ENCODE measurements at regions not wholly inside any gene's neighbourhood (a gene's known extent, or its start where the extent isn't known, plus 50 kb on each side); places are given as distances from the start of the nearest gene placed in this dataset.

GRCh38 chr21:35257413-35257812 lies 208.3 kb upstream of the RUNX1 start:
- TF ChIP-seq, protein P1, sequence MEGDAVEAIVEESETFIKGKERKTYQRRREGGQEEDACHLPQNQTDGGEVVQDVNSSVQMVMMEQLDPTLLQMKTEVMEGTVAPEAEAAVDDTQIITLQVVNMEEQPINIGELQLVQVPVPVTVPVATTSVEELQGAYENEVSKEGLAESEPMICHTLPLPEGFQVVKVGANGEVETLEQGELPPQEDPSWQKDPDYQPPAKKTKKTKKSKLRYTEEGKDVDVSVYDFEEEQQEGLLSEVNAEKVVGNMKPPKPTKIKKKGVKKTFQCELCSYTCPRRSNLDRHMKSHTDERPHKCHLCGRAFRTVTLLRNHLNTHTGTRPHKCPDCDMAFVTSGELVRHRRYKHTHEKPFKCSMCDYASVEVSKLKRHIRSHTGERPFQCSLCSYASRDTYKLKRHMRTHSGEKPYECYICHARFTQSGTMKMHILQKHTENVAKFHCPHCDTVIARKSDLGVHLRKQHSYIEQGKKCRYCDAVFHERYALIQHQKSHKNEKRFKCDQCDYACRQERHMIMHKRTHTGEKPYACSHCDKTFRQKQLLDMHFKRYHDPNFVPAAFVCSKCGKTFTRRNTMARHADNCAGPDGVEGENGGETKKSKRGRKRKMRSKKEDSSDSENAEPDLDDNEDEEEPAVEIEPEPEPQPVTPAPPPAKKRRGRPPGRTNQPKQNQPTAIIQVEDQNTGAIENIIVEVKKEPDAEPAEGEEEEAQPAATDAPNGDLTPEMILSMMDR (IDR thresholded peaks at IDR 0.05): no peak
- Mint-ChIP-seq H3K9me3 (no peaks in the 10 kb centered on the region), H3K4me1 (no peaks in the 10 kb centered on the region), H3K27me3 (ENCODE audit: low read depth in 2 of 2) (peaks cover 3 to 35% of the 10 kb centered on the region in 2 donors), H3K36me3 (no peaks in the 10 kb centered on the region), H3K27ac (no peak overlapping the region), H3K4me3 (no peak overlapping the region)
- intact Hi-C loops (cut with micrococcal nuclease): no loop called here
- WGBS (ENCODE audit: insufficient coverage): 63% methylated on average over 1 of the region's 2 CpGs
- Histone ChIP-seq H3K4me1 (ENCODE audit: control insufficient read depth, insufficient read depth, low read length) (no peaks in the 10 kb centered on the region), H3K27me3 (ENCODE audit: control insufficient read depth, insufficient read depth, low read length) (no peaks in the 10 kb centered on the region), H3K4me3 (ENCODE audit: low read length) (no peak overlapping the region), H3K36me3 (ENCODE audit: control insufficient read depth, insufficient read depth, low read length) (no peaks in the 10 kb centered on the region), H3K27ac (ENCODE audit: low read length) (no peak overlapping the region), H3K9me3 (ENCODE audit: control insufficient read depth, insufficient read depth, low read length) (no peaks in the 10 kb centered on the region)
- ATAC-seq (no peak), DNase-seq (no peak)

- intact Hi-C loops (cut with micrococcal nuclease): no loop called here
- H3K4me3 Mint-ChIP-seq: no peak overlapping the region
Measured at GRCh38 chr21:35256468-35256988, 207.4 kb upstream of the RUNX1 start.

GRCh38 chr21:35254765-35255138 lies 205.7 kb upstream of the RUNX1 start:
- TF ChIP-seq, protein P1 (IDR thresholded peaks at IDR 0.05): no peak
- no peak overlapping the region for H3K27ac ChIP-seq (ENCODE audit: low read length)
- Mint-ChIP-seq H3K4me1 (no peaks in the 10 kb centered on the region), H3K4me3 (no peak overlapping the region), H3K27ac (no peak overlapping the region), H3K9me3 (peaks cover 0 to 3% of the 10 kb centered on the region in 2 donors), H3K36me3 (no peaks in the 10 kb centered on the region), H3K27me3 (ENCODE audit: low read depth in 2 of 2) (peaks cover 7 to 33% of the 10 kb centered on the region in 2 donors)
- ATAC-seq (no peak), DNase-seq (no peak)
- WGBS (ENCODE audit: insufficient coverage): 92% methylated on average over 2 of the region's 2 CpGs
- no peaks in the 10 kb centered on the region for H3K36me3 ChIP-seq (ENCODE audit: control insufficient read depth, insufficient read depth, low read length)
- H3K4me3 ChIP-seq (ENCODE audit: low read length): no peak overlapping the region
- intact Hi-C loops (cut with micrococcal nuclease): no loop called here
- no peaks in the 10 kb centered on the region for H3K27me3 ChIP-seq (ENCODE audit: control insufficient read depth, insufficient read depth, low read length)
- no peaks in the 10 kb centered on the region for H3K4me1 ChIP-seq (ENCODE audit: control insufficient read depth, insufficient read depth, low read length)
- H3K9me3 ChIP-seq (ENCODE audit: control insufficient read depth, insufficient read depth, low read length): no peaks in the 10 kb centered on the region

More at GRCh38 chr21:35256468-35256988, 207.4 kb upstream of the RUNX1 start:
- no peak overlapping the region for H3K27ac ChIP-seq (ENCODE audit: low read length)
- H3K36me3 Mint-ChIP-seq: no peaks in the 10 kb centered on the region
- H3K4me3 ChIP-seq (ENCODE audit: low read length): no peak overlapping the region
- H3K9me3 Mint-ChIP-seq: no peaks in the 10 kb centered on the region
- H3K4me1 Mint-ChIP-seq: no peaks in the 10 kb centered on the region
- H3K27me3 Mint-ChIP-seq (ENCODE audit: low read depth in 2 of 2): peaks cover 5 to 35% of the 10 kb centered on the region in 2 donors
- ATAC-seq (no peak), DNase-seq (no peak)
- H3K4me1 ChIP-seq (ENCODE audit: control insufficient read depth, insufficient read depth, low read length): no peaks in the 10 kb centered on the region
- WGBS (ENCODE audit: insufficient coverage): 81% methylated on average over 9 of the region's 10 CpGs
- H3K27ac Mint-ChIP-seq: no peak overlapping the region
- H3K36me3 ChIP-seq (ENCODE audit: control insufficient read depth, insufficient read depth, low read length): no peaks in the 10 kb centered on the region
- TF ChIP-seq, protein P1 (IDR thresholded peaks at IDR 0.05): no peak
- H3K9me3 ChIP-seq (ENCODE audit: control insufficient read depth, insufficient read depth, low read length): no peaks in the 10 kb centered on the region
- no peaks in the 10 kb centered on the region for H3K27me3 ChIP-seq (ENCODE audit: control insufficient read depth, insufficient read depth, low read length)

All from natural killer cell (primary cell).